Fibroblast of mammary gland (primary cell): ENCODE measurements at regions not wholly inside any gene's neighbourhood (a gene's known extent, or its start where the extent isn't known, plus 50 kb on each side); places are given as distances from the start of the nearest gene placed in this dataset.

ENCODE experiments used
- DNase-seq: peaks from one replicate; pipeline ENCODE4 v3.0.0-alpha.2; 2010; ENCODE audit warnings: low read depth
- H3K4me3 ChIP-seq: 2 replicates; pipeline ENCODE4 v1.5.1; 2011; ENCODE audit warnings: low read depth, mild to moderate bottlenecking, low read length, moderate library complexity; ENCODE audit not compliant: control insufficient read depth
- TF ChIP-seq, protein P1 (sequence below): conservative IDR thresholded peaks from 2 replicates; pipeline ENCODE4 v1.5.1; 2011; ENCODE audit warnings: low read depth, low read length, inconsistent platforms; ENCODE audit not compliant: control insufficient read depth, insufficient read depth

GRCh38 chr15:73813589-73813988 lies 59.8 kb upstream of the TBC1D21 start:
- no peak overlapping the region for H3K4me3 ChIP-seq
- DNase-seq: no peak
- TF ChIP-seq, protein P1, sequence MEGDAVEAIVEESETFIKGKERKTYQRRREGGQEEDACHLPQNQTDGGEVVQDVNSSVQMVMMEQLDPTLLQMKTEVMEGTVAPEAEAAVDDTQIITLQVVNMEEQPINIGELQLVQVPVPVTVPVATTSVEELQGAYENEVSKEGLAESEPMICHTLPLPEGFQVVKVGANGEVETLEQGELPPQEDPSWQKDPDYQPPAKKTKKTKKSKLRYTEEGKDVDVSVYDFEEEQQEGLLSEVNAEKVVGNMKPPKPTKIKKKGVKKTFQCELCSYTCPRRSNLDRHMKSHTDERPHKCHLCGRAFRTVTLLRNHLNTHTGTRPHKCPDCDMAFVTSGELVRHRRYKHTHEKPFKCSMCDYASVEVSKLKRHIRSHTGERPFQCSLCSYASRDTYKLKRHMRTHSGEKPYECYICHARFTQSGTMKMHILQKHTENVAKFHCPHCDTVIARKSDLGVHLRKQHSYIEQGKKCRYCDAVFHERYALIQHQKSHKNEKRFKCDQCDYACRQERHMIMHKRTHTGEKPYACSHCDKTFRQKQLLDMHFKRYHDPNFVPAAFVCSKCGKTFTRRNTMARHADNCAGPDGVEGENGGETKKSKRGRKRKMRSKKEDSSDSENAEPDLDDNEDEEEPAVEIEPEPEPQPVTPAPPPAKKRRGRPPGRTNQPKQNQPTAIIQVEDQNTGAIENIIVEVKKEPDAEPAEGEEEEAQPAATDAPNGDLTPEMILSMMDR: no peak

GRCh38 chr15:73818308-73818985 lies 54.9 kb upstream of the TBC1D21 start:
- no peak overlapping the region for H3K4me3 ChIP-seq
- no peak for DNase-seq
- TF ChIP-seq, protein P1: no peak

- TF ChIP-seq, protein P1: no peak
- no peak overlapping the region for H3K4me3 ChIP-seq
- no peak for DNase-seq
These were observed 52.2 kb upstream of the TBC1D21 start for GRCh38 chr15:73821181-73821580.

GRCh38 chr15:73822998-73823397 lies 50.4 kb upstream of the TBC1D21 start:
- H3K4me3 ChIP-seq: no peak overlapping the region
- TF ChIP-seq, protein P1: no peak
- DNase-seq: peak; percentile 28
